ENCODE measurements at regions not wholly inside any gene's neighbourhood (a gene's known extent, or its start where the extent isn't known, plus 50 kb on each side); places are given as distances from the start of the nearest gene placed in this dataset.

- TF ChIP-seq CTCF (IDR thresholded peaks at IDR 0.05) (no peak), EP300 (IDR thresholded peaks at IDR 0.05) (no peak)
These were observed 167.8 kb upstream of the AJAP1 start for GRCh38 chr1:4486408-4487120.
